ENCODE measurements at regions not wholly inside any gene's neighbourhood (a gene's known extent, or its start where the extent isn't known, plus 50 kb on each side); places are given as distances from the start of the nearest gene placed in this dataset.

DNA sequence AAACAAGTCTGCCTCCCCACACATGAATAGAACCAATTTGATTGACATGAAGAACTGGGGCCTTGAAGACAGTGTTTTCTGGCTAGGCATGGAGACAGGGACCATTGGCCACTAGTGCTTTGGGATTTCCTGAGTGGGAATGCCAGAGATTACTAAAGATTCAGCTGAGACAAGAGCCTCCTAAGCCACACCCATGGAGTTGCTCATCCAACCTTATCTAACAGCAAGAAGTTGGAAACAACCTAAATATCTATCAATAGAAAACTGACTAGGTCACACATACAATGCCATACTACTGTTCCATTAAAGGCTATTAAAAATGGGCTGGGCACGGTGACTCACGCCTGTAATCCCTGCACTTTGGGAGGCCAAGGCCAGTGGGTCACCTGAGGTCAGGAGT lies 184.1 kb downstream of the ZBTB18 start:
- TF ChIP-seq CTCF (IDR thresholded peaks at IDR 0.05; ENCODE audit: insufficient read depth, low read depth, low read length): no peak
- H3K4me3 ChIP-seq (ENCODE audit: low read depth, low read length): no peak overlapping the region
- DNase-seq (ENCODE audit: low read depth): no peak

GRCh38 chr1:244236101-244236500 lies 185.0 kb downstream of the ZBTB18 start:
- H3K4me3 ChIP-seq (ENCODE audit: low read depth, low read length): no peak overlapping the region
- TF ChIP-seq CTCF (IDR thresholded peaks at IDR 0.05; ENCODE audit: insufficient read depth, low read depth, low read length): no peak
- no peak for DNase-seq (ENCODE audit: low read depth)

DNA sequence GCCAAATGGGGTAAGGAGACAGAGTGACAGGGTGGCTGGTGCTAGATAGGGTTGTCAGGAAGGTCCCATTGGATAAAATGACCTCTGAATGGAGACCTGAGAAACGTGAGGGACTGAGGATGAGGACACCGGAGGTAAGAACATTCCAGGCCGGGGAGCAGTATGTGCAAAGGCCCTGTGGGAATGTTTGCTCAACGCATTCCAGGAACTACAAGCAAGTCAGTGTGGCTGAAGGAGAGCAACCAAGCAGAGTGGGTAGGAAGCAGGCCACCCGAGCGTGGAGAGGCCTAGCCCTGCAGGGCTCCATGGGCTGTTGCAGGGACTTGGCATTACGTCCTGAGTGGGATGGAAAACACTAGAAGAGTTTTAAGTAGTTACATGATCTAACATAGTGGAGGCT lies 185.6 kb downstream of the ZBTB18 start:
- no peak for TF ChIP-seq CTCF (IDR thresholded peaks at IDR 0.05; ENCODE audit: insufficient read depth, low read depth, low read length)
- H3K4me3 ChIP-seq (ENCODE audit: low read depth, low read length): no peak overlapping the region
- DNase-seq (ENCODE audit: low read depth): no peak

DNA sequence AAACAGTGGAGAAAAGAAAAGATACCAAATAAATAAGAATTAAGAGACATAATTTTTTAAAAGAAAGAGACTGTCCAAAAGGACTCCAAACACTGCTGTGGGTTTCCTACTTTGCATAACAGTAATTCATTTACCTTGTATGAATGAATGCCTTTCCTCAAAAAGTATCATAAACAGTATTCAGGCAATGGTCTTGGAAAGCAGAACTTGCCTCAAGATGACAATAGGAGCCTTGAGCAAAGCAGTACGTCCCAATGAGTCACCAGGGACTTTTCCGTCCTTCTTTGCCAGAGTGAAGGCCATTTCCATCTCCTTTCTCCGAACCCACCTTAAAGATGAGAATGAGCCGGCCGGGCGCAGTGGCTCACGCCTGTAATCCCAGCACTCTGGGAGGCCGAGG lies 186.4 kb downstream of the ZBTB18 start:
- no peak for TF ChIP-seq CTCF (IDR thresholded peaks at IDR 0.05; ENCODE audit: insufficient read depth, low read depth, low read length)
- DNase-seq (ENCODE audit: low read depth): no peak
- H3K4me3 ChIP-seq (ENCODE audit: low read depth, low read length): no peak overlapping the region

GRCh38 chr1:244239261-244239770 lies 188.2 kb downstream of the ZBTB18 start:
- TF ChIP-seq CTCF (IDR thresholded peaks at IDR 0.05; ENCODE audit: insufficient read depth, low read depth, low read length): no peak
- no peak overlapping the region for H3K4me3 ChIP-seq (ENCODE audit: low read depth, low read length)
- DNase-seq (ENCODE audit: low read depth): peak; percentile 17

DNA sequence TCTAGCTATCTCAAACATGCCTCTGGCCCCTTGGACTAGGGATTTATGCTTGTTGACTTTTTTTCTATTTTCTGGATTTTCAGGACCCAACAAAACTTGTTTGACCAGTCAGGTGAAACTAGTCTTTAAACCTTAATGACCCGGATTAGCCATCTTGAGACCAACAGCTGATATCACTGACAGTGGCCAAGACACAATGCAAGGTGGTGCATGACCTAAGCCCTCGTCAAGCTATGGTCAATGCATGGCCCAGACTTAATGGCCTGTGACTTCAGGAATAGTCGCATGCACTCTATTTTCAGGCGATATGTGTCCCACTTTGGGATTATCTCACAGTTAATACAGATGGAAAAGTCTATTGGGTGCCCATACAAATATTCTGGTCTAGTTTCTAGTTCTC lies 190.4 kb downstream of the ZBTB18 start:
- DNase-seq (ENCODE audit: low read depth): no peak
- H3K4me3 ChIP-seq (ENCODE audit: low read depth, low read length): no peak overlapping the region
- TF ChIP-seq CTCF (IDR thresholded peaks at IDR 0.05; ENCODE audit: insufficient read depth, low read depth, low read length): no peak

- no peak overlapping the region for H3K4me3 ChIP-seq (ENCODE audit: low read depth, low read length)
- TF ChIP-seq CTCF (IDR thresholded peaks at IDR 0.05; ENCODE audit: insufficient read depth, low read depth, low read length): no peak
- DNase-seq (ENCODE audit: low read depth): no peak
Measured at GRCh38 chr1:244242446-244242845, 191.4 kb downstream of the ZBTB18 start.

All from fibroblast of villous mesenchyme (primary cell).